ENCODE measurements at regions not wholly inside any gene's neighbourhood (a gene's known extent, or its start where the extent isn't known, plus 50 kb on each side); places are given as distances from the start of the nearest gene placed in this dataset.

DNA sequence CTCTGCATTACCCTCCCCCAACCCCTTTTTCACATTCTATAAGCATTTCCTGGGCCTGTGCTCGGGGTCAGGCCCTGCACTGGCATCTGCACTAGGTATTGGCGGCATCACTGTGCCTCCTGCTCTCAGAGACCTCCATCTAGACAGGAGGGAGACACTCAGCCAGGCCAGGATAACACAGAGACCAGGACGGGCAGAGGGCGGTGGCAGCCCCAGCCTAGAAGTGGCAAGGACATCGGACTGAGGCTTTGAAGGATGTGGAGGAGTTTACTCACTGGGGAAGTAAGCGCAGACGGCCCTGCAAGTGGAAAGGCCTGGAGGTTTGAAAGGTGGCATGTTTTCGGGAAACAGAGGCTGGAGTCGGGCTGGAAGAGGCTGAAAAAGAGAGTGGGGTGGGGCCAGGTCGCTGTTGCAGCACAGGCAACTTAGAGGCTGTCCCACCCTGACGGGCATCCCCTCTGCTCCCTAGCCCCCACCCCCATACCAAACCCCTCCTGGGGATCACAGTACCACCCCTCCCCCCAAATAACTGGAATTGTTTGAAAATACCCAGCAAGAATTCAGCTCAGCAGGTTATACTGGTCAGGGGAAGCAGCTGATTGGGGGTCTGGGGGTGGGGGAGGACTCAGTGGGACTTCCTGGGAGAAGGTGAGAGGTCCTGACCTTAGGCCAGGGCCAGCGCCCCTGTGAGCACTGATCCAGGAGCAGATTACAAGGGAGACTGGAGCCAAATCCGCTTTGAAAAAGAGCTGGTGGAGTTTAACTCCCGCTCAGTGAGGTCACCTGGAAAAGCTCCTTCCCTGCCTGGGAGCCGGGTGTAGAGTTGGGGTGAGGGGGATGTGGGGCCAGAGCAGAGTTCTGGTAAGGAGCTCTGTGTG is 121.8 kb upstream of the WNT4 start:
- TF ChIP-seq, protein P1, sequence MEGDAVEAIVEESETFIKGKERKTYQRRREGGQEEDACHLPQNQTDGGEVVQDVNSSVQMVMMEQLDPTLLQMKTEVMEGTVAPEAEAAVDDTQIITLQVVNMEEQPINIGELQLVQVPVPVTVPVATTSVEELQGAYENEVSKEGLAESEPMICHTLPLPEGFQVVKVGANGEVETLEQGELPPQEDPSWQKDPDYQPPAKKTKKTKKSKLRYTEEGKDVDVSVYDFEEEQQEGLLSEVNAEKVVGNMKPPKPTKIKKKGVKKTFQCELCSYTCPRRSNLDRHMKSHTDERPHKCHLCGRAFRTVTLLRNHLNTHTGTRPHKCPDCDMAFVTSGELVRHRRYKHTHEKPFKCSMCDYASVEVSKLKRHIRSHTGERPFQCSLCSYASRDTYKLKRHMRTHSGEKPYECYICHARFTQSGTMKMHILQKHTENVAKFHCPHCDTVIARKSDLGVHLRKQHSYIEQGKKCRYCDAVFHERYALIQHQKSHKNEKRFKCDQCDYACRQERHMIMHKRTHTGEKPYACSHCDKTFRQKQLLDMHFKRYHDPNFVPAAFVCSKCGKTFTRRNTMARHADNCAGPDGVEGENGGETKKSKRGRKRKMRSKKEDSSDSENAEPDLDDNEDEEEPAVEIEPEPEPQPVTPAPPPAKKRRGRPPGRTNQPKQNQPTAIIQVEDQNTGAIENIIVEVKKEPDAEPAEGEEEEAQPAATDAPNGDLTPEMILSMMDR (IDR thresholded peaks at IDR 0.05): no peak
- no peak for TF ChIP-seq POLR2A (IDR thresholded peaks at IDR 0.05)

All from uterus (tissue), 2 donors.